Choroid plexus epithelial cell (primary cell): ENCODE measurements at regions not wholly inside any gene's neighbourhood (a gene's known extent, or its start where the extent isn't known, plus 50 kb on each side); places are given as distances from the start of the nearest gene placed in this dataset.

Source experiments
- DNase-seq: peaks from one replicate; pipeline ENCODE4 v3.0.0-alpha.2; 2010; ENCODE audit warnings: low read depth
- H3K4me3 ChIP-seq: 2 replicates; pipeline ENCODE4 v1.5.1; 2011; ENCODE audit warnings: low read depth, mild to moderate bottlenecking, control low read depth, low read length, moderate library complexity
- TF ChIP-seq, protein P1 (sequence below): conservative IDR thresholded peaks from 2 replicates; pipeline ENCODE4 v1.5.1; 2011; ENCODE audit warnings: low read depth, mild to moderate bottlenecking, control low read depth, inconsistent platforms, low read length, moderate library complexity

DNA sequence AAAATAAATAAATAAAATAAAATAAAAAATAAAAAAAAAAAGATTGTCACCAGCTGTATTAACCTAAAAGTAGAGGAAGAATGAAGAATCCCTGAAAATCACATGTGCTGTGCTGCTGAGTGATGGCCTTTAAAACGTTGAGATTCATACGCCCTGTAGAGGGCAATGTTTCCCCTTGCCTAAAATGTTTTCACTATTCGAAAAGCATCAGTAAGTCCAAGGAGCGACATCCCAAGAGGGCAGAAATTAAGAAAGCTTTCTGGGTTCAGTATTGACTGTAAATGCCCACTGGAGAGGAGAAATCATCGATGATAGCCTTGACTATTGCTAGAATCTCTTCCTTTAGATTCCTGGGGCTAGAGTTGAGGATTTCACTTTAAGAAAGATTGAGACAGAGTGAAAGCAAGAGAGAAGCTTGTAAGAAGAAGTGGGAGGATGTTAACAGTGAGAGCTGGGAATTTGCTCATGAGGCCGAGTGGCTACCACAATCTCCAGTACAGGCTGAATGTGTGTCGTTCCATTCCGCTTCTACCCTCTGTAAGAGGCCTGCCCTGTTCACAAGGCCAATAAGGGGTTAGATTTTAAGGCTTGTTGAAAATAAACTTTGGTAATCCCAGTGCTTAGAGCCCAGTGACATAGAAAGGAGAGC, 170.8 kb upstream of the FAM20A start:
- H3K4me3 ChIP-seq, result peak overlapping the region; percentile 40
- TF ChIP-seq, protein P1, sequence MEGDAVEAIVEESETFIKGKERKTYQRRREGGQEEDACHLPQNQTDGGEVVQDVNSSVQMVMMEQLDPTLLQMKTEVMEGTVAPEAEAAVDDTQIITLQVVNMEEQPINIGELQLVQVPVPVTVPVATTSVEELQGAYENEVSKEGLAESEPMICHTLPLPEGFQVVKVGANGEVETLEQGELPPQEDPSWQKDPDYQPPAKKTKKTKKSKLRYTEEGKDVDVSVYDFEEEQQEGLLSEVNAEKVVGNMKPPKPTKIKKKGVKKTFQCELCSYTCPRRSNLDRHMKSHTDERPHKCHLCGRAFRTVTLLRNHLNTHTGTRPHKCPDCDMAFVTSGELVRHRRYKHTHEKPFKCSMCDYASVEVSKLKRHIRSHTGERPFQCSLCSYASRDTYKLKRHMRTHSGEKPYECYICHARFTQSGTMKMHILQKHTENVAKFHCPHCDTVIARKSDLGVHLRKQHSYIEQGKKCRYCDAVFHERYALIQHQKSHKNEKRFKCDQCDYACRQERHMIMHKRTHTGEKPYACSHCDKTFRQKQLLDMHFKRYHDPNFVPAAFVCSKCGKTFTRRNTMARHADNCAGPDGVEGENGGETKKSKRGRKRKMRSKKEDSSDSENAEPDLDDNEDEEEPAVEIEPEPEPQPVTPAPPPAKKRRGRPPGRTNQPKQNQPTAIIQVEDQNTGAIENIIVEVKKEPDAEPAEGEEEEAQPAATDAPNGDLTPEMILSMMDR, result peak; percentile 83
- peak; percentile 91 for DNase-seq

DNA sequence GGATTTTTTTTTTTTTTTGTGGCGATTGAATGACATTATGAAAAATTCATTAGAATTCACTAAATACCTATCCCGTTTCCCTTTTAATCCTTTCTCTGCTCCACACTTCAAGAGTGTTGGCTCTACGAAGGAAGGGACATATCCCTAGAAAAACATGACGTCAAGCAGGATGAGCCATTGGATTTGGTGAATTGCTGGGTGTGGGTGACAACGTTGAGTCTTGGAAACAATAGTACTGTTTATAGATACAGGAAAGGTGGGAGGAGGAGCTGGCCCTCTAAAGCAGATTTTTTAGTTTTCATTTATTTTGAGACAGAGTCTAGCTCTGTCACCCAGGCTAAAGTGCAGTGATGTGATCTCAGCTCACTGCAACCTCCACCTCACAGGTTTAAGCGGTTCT, 167.6 kb upstream of the FAM20A start:
- no peak overlapping the region for H3K4me3 ChIP-seq
- TF ChIP-seq, protein P1, result no peak
- no peak for DNase-seq

DNA sequence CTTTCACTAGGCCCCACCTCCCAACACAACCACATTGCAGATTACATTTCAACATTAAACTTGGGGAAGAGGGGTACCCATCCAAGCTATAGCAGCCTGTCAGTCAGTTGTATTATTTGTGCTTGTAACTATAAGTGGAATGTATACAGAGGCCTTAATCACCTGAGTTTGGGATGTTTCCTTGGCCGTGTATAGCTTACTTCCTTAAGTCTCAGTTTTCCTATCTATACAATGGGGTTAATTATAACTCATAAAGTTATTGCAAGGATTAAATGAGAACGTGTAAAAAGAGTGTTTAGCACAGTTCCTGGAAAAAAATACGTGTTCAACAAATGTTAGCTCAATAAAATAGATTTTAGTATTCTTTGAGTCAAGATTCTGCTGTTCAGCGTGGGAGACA, 165.5 kb upstream of the FAM20A start:
- TF ChIP-seq, protein P1, result no peak
- no peak for DNase-seq
- H3K4me3 ChIP-seq, result no peak overlapping the region

DNA sequence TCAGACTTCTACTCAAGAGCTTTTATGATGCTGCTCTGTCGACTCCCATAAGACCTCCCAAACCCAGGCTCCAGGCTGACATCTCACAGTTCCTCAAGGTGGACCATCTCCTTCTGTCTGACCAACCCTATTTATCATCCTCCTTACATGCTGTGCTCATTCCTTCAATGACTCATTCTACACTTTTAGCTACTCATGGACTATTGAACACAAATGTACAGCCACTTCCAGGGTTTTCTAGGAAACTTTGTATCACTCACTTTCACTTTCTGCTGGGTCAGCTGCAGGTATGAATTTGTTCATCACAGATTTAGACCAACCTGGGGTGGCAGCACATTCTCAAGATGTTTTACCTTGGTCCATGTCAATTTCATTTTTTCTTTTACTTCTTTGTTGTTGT, 162.4 kb upstream of the FAM20A start:
- DNase-seq, result peak; percentile 58
- TF ChIP-seq, protein P1, result no peak
- H3K4me3 ChIP-seq, result no peak overlapping the region

DNA sequence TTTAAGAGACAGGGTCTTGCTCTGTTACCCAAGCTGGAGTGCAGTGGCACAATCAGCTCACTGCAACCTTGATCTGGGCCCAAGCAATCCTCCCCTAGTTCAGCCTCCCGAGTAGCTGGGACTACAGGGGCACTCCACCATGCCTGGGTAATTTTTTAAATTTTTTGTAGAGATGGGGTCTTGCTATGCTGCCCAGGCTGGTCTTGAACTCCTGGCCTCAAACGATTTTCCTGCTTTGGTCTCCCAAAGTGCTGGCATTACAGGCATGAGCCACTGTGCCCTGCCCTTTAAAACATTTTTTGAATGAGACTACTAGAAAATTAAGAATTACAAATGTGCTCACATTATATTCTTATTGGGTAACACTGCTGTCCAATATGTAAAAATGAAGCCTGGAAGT, 161.7 kb upstream of the FAM20A start:
- DNase-seq, result no peak
- TF ChIP-seq, protein P1, result no peak
- no peak overlapping the region for H3K4me3 ChIP-seq

DNA sequence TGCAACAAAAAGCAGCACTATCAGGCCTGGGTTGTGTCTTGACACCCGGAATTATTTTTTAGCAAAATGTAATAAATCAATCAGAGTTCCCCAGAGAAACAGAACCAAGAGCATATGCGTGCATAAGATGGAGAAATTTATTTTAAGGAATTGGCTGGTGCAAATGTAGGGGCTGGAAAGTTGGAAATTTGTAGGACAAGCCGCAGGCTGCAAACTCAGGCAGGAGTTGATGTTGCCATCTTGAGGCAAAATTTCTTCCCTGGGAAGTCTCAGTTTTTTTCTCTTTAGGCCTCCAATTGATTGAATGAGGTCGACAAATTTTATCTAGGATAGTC, 158.9 kb upstream of the FAM20A start:
- DNase-seq, result no peak
- TF ChIP-seq, protein P1, result no peak
- no peak overlapping the region for H3K4me3 ChIP-seq

DNA sequence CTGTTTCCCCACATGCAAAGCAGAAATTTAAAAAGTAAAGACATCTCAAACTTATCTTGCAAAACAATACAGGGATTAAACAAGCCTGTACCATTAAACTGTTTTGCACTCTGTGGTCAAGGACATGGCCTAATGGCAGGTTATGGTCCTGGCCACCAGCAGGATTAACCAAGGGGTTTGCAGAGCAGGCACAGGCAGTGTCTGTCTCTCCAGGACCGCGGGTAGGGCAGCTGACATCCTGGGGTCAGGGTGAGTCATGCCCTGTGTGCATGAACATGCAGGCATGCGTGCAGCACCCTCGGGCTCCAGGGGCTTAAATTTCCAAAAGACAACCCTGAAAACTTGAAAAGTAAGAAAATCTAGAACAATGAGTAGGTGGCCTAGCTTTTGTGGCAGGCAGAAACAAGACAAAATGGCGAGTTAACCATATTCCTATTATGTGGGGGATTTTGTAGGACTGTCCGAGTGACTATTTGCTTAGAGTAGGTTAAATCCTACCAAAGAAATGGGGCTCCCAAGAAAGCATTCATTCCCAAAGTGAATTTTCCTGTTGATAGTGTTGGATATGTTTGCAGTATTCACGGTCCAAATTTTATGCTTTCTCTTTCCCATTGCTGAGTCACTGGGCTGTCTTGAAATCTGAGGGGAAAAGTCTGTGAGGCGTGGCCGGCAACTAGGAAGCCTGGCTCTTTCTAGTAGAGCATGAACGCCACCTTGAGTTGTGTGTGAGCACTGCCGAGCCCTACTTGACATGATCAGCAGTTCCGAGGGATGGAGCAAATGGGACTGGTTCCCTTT, 158.4 kb upstream of the FAM20A start:
- peak; percentile 97 for DNase-seq
- TF ChIP-seq, protein P1, result peak; percentile 98

More for the DNA sequence above, 158.4 kb upstream of the FAM20A start:
- H3K4me3 ChIP-seq, result peak overlapping the region; percentile 50
